Liver (tissue), 3 donors: ENCODE measurements at regions not wholly inside any gene's neighbourhood (a gene's known extent, or its start where the extent isn't known, plus 50 kb on each side); places are given as distances from the start of the nearest gene placed in this dataset.

Experiments used
- JUND ChIP-seq, 2 donors: IDR thresholded peaks; 2 replicates each; pipeline ENCODE4 v1.6.1; 2016; ENCODE audit warnings: antibody characterized with exemption in 2 of 2
- NR2F2 ChIP-seq: IDR thresholded peaks from 2 replicates; pipeline ENCODE4 v1.6.1; 2016; ENCODE audit warnings: antibody characterized with exemption
- RAD21 ChIP-seq, 2 donors: IDR thresholded peaks; 2 replicates each; pipeline ENCODE4 v1.6.1; 2016; ENCODE audit warnings: antibody characterized with exemption in 2 of 2, mild to moderate bottlenecking in 2 of 2
- SP1 ChIP-seq: IDR thresholded peaks from 2 replicates; pipeline ENCODE4 v1.6.1; 2018; ENCODE audit warnings: antibody characterized with exemption, mild to moderate bottlenecking
- TAF1 ChIP-seq: conservative IDR thresholded peaks from 2 replicates; pipeline ENCODE4 v1.6.1; 2016; ENCODE audit warnings: antibody characterized with exemption, mild to moderate bottlenecking
- YY1 ChIP-seq: IDR thresholded peaks from 2 replicates; pipeline ENCODE4 v1.6.1; 2016; ENCODE audit warnings: antibody characterized with exemption, mild to moderate bottlenecking
- TF ChIP-seq, protein P1 (sequence below): fragments of 150-350 bp; IDR thresholded peaks from 2 replicates; pipeline ENCODE4 v1.5.1; 2017; ENCODE audit warnings: improper control_type of control experiment, low read depth, low read length; ENCODE audit not compliant: missing input control
- TF ChIP-seq, protein P2 (sequence below): IDR thresholded peaks from 2 replicates; pipeline ENCODE4 v1.6.1; 2016; ENCODE audit warnings: antibody characterized with exemption, mild to moderate bottlenecking
- TF ChIP-seq, protein P3 (sequence below): IDR thresholded peaks from 2 replicates; pipeline ENCODE4 v1.6.1; 2016; ENCODE audit warnings: antibody characterized with exemption
- donor health status: healthy.
- donor health status: healthy.

DNA sequence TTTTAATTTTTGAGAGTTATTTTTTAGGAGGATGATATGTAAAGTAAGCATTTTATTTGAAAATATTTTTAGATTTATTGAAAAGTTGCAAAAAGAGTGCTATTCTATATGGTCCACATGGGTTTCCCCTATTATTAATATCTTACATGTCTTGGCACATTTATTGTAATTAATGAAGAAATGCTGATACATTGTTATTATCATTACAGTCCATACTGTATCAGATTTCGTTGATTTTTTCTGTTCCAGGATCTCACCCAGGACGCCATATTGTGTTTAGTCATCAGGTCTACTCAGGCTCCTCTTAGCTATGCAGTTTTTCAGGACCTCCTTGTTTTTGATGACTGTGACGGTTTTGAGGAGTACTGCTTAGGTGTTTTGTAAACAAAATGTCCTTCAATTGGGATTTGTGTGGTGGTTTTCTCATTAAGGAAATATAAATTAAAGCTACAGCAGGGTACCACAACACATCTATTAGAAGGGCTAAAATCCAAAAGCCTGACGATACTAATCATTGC is 281.0 kb downstream of the SAMD5 start:
- TF ChIP-seq, protein P1, sequence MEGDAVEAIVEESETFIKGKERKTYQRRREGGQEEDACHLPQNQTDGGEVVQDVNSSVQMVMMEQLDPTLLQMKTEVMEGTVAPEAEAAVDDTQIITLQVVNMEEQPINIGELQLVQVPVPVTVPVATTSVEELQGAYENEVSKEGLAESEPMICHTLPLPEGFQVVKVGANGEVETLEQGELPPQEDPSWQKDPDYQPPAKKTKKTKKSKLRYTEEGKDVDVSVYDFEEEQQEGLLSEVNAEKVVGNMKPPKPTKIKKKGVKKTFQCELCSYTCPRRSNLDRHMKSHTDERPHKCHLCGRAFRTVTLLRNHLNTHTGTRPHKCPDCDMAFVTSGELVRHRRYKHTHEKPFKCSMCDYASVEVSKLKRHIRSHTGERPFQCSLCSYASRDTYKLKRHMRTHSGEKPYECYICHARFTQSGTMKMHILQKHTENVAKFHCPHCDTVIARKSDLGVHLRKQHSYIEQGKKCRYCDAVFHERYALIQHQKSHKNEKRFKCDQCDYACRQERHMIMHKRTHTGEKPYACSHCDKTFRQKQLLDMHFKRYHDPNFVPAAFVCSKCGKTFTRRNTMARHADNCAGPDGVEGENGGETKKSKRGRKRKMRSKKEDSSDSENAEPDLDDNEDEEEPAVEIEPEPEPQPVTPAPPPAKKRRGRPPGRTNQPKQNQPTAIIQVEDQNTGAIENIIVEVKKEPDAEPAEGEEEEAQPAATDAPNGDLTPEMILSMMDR, result no peak
- TF ChIP-seq RAD21 (IDR thresholded peaks at IDR 0.05) (no peak), TAF1 (no peak), YY1 (no peak), NR2F2 (no peak), SP1 (no peak), JUND (IDR thresholded peaks at IDR 0.05) (no peak)
- TF ChIP-seq, protein P2, sequence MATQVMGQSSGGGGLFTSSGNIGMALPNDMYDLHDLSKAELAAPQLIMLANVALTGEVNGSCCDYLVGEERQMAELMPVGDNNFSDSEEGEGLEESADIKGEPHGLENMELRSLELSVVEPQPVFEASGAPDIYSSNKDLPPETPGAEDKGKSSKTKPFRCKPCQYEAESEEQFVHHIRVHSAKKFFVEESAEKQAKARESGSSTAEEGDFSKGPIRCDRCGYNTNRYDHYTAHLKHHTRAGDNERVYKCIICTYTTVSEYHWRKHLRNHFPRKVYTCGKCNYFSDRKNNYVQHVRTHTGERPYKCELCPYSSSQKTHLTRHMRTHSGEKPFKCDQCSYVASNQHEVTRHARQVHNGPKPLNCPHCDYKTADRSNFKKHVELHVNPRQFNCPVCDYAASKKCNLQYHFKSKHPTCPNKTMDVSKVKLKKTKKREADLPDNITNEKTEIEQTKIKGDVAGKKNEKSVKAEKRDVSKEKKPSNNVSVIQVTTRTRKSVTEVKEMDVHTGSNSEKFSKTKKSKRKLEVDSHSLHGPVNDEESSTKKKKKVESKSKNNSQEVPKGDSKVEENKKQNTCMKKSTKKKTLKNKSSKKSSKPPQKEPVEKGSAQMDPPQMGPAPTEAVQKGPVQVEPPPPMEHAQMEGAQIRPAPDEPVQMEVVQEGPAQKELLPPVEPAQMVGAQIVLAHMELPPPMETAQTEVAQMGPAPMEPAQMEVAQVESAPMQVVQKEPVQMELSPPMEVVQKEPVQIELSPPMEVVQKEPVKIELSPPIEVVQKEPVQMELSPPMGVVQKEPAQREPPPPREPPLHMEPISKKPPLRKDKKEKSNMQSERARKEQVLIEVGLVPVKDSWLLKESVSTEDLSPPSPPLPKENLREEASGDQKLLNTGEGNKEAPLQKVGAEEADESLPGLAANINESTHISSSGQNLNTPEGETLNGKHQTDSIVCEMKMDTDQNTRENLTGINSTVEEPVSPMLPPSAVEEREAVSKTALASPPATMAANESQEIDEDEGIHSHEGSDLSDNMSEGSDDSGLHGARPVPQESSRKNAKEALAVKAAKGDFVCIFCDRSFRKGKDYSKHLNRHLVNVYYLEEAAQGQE, result no peak
- TF ChIP-seq, protein P3, sequence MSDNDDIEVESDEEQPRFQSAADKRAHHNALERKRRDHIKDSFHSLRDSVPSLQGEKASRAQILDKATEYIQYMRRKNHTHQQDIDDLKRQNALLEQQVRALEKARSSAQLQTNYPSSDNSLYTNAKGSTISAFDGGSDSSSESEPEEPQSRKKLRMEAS, result no peak
